ENCODE measurements at regions not wholly inside any gene's neighbourhood (a gene's known extent, or its start where the extent isn't known, plus 50 kb on each side); places are given as distances from the start of the nearest gene placed in this dataset.

DNA sequence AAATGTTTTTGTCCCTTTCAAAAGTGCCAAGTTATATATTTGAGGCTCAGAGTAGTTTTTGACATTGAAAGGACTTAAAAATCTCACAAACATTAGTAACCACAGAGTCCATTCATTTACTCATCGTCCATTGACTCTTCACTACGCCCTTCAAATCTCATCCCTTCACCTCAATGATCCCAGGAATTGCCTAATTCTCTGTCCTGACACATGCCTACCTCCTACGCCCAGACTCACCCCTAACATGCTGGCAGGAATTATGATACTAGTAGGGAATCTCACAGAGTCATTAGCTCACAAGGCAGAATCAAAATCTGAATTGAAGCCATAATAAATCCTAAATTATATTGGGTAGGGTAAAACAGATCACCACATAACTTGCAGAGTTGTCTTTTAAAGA is 410.1 kb downstream of the RAP2B start:
- no peak overlapping the region for H3K4me3 ChIP-seq (ENCODE audit: low read depth, low read length)
- TF ChIP-seq, protein P1, sequence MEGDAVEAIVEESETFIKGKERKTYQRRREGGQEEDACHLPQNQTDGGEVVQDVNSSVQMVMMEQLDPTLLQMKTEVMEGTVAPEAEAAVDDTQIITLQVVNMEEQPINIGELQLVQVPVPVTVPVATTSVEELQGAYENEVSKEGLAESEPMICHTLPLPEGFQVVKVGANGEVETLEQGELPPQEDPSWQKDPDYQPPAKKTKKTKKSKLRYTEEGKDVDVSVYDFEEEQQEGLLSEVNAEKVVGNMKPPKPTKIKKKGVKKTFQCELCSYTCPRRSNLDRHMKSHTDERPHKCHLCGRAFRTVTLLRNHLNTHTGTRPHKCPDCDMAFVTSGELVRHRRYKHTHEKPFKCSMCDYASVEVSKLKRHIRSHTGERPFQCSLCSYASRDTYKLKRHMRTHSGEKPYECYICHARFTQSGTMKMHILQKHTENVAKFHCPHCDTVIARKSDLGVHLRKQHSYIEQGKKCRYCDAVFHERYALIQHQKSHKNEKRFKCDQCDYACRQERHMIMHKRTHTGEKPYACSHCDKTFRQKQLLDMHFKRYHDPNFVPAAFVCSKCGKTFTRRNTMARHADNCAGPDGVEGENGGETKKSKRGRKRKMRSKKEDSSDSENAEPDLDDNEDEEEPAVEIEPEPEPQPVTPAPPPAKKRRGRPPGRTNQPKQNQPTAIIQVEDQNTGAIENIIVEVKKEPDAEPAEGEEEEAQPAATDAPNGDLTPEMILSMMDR (IDR thresholded peaks at IDR 0.05; ENCODE audit: low read depth, low read length), result no peak

DNA sequence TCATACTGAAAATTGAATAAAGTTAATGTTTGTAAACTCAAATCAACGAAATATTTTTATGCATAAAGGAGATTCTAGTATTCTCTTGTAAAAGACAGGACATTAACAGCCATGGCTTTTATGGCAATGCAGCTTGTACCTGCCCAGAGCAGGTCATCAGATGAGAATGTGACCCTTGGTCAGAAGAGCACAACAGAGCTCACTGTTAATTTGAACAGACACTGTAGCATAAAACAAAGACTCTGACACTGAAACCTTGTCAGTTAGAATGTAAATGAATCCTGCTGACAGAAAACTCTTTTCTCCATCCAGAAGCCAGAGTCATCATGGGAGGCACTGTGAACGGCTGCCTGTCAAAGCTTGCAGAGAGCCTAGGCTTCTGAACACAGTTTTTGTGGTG is 410.6 kb downstream of the RAP2B start:
- H3K4me3 ChIP-seq (ENCODE audit: low read depth, low read length), result no peak overlapping the region
- TF ChIP-seq, protein P1 (IDR thresholded peaks at IDR 0.05; ENCODE audit: low read depth, low read length), result no peak

DNA sequence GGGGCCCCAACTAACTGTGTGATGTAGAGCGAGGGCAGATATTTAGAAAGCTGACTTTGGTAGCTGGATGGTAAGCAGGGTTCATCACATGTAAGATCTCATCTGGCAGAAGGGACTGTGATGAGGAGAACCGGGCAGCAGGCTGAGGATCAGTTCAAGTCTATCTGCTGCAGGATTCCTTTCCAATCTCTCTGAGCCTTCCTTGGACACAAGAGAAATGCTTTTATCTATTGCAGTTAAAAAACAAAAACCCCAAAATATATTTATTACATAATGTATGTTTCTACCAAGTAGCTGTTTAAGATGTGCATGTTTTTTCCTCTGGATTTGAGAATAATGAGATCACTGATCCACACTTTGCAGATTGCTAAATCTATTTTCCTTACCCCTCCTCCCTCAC is 411.5 kb downstream of the RAP2B start:
- TF ChIP-seq, protein P1 (IDR thresholded peaks at IDR 0.05; ENCODE audit: low read depth, low read length), result no peak
- H3K4me3 ChIP-seq (ENCODE audit: low read depth, low read length), result no peak overlapping the region

DNA sequence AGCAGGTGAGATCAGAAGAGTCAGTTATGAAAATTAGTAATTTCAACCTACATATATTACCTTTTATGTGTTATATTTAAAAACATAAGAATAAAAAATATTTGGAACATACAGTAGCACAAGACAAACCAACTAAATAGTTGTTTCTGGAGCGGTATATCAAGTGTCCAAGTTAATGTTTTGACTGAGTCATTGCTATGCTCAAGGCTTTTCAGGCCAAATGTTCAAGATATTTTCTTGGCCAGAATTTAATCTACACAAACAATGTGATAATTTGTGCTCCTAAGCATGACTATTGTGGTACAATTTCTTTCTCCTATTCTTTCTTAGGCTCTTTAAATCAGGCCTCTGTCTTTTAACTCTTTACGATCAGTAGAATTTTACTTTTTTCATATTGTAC is 412.4 kb downstream of the RAP2B start:
- TF ChIP-seq, protein P1 (IDR thresholded peaks at IDR 0.05; ENCODE audit: low read depth, low read length), result no peak
- H3K4me3 ChIP-seq (ENCODE audit: low read depth, low read length), result no peak overlapping the region

DNA sequence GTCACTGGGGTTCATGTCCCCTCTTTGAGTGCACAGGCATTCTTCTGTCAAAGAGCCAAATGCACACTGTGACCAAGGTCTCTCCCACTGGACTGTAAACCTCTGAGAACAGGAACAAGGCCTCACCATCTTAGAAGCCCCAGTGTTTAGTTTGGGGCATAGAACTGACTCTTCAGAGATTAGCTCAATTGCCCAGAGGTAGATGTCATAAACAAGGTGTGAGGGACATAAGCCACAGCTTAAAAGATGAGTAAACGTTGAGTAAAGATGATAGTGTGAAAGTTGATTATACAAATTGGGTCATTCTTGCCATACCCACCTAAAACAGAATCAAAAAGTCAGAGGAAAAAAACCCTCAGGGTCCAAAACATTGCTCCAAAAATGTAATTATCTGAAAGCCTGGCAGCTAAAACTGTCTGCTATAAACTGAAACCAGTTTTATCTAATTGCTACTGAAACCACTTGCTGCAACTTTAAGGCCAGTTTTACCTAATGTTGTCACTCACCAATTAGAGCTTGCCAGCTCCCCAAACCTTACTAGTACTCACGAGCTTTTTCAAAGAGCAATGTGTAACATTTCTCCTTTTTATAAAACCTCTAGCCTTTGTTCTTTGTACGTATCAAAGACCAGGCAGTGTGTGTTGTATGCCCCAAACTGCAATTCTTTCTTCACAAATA is 415.2 kb downstream of the RAP2B start:
- TF ChIP-seq, protein P1 (IDR thresholded peaks at IDR 0.05; ENCODE audit: low read depth, low read length), result no peak
- H3K4me3 ChIP-seq (ENCODE audit: low read depth, low read length), result no peak overlapping the region

DNA sequence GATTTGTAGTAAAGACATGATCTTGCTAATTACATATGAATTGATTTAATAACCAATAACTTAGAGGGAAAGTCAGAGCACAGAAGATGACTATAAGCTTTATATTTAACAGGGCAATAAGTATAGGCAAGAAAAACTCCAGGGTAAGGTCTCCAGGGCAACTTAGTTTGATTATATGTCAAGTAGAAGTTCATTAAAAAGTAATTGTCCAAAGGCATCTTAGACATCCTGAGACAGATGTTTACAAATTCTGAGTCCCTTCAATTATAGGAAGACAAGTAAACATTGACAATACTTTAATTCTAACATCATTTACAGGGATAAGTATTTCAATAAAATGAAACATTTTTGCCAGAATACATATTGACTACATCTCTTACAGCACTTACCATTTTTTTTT is 416.0 kb downstream of the RAP2B start:
- TF ChIP-seq, protein P1 (IDR thresholded peaks at IDR 0.05; ENCODE audit: low read depth, low read length), result no peak
- H3K4me3 ChIP-seq (ENCODE audit: low read depth, low read length), result no peak overlapping the region

DNA sequence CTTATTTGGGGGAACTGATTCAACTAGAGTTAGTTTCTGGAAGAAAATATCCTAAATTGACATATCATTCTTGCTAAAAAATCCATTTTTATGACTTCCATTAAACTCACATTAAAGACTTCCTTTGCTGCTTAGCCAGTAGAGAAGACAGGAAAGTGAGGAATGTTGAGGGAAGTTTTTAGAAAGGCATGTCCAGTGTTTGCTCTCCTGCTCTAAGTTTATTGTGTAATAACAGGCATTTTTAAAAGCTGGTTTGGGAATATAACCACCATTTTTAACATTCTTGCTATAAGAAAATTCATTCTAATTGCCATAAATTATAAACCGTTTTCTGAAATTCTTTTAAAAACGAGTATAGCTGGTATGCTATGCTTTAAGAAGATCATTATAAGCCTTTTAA is 428.0 kb downstream of the RAP2B start:
- TF ChIP-seq, protein P1 (IDR thresholded peaks at IDR 0.05; ENCODE audit: low read depth, low read length), result no peak

More for the DNA sequence above, 428.0 kb downstream of the RAP2B start:
- no peak overlapping the region for H3K4me3 ChIP-seq (ENCODE audit: low read depth, low read length)
